ENCODE measurements at regions not wholly inside any gene's neighbourhood (a gene's known extent, or its start where the extent isn't known, plus 50 kb on each side); places are given as distances from the start of the nearest gene placed in this dataset.

DNA sequence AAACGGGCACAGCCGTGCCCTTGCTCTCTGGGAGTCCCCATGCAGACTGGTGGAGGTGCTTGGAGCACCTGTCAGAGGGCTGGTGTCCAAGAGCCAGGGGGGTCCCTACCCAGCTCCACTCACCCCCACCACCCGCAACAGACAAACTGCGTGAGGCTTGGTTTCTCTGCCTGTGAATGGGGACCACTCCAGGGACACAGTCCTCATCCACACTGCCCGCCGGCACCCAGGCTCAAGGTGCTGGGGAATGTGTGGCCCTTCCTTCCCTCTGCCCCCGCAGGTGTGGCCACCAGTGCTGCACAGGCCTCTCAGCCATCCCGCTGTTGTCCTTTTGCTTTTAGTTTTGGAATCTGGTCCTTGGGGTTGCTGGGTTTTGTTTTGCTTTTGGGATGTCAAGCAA is 136.5 kb upstream of the ZNF236 start:
- no peak for DNase-seq (ENCODE audit: low spot score)

DNA sequence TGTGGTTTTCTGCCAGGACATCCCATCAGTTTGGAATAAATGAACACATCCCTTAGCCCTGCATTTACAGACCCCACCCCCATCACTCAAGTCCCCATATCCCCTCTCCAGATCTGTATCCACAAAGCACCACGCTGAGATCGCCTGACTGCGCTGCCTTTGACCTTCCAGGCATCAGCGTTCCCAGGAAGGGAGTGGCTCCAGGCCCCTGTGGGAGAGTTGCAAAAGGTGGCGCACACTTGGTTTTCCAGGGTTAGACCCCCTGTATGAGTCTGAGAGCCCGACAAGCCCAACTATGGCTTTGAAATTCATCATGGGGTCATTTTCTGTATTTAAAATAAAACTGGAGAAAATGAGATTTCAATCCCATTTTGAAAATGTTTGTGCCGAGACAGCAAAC is 137.0 kb upstream of the ZNF236 start:
- no peak for DNase-seq (ENCODE audit: low spot score)

DNA sequence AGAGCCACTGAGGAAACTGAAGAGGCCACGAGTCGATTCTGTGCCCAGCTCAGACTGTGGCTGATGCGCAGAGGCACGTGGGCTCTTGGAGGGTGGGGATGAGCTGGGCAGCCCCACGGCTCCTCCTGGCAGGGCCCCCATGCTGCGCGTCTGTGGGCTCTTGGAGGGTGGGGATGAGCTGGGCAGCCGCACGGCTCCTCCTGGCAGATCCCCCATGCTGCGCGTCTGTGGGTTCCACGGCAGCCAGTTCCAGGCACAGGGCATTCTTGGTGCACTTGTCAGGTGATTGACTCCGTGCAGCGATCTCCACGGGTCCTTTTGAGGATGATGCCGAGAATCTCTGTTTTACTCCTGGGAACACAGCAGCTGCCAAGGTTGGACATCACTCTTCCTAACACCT is 138.1 kb upstream of the ZNF236 start:
- DNase-seq (ENCODE audit: low spot score): no peak

DNA sequence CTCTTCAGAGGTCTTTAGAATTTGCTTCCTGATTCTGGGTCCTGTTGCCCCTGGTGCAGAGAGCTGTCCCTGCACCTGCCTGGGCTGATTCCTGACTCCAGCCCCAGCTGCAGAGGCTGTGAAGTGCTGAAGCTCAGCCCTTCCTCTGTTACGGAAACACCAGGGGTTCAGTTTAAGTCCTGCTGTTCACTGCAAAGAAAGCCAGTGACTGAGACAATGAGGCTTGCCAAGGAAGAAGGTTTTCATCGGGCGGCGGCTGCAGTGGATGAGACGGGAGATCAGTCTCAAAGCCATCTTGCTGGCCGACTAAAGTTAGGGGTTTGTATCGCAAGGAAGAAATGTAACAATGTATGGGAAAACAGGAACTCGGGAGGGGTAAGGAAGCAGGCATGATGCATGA is 142.4 kb upstream of the ZNF236 start:
- no peak for DNase-seq (ENCODE audit: low spot score)

DNA sequence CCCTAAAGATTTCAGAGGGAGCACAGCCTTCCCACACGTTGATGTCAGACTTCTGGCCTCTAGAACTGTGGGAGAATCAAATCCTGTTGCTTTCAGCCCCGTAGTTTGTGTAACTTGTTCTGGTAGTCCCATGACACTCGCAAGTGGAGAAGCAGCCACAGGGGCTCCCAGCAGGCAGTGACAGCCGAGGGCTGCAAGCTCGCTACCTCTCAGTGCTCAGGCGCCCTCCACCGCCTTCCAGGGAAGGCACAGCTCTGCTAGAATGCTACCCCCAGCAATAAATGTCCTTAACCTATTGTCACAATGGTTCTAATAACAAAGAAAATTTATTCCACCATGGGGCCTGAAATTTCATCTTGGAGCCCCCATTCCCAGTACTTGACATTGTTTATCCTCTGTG is 143.1 kb upstream of the ZNF236 start:
- DNase-seq (ENCODE audit: low spot score): no peak

DNA sequence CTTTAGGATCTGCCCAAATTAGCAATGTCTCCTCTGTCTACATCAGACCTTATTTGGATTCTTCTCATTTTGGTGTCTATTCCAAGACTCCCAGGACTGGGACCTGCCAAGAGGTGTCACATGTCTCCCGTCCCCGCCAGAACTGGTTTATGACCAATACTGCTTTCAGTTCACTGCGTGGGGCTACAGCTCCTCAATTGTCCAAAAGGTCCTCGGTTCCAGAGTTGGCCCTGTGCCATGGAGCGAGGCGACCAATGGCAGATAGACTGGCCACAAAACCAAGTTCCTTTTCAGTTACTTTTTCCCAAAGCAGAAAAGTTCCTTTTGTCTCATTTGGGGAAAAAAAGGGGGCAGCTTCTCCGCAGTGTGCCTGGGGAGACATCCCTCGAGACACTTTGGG is 144.1 kb upstream of the ZNF236 start:
- no peak for DNase-seq (ENCODE audit: low spot score)

DNA sequence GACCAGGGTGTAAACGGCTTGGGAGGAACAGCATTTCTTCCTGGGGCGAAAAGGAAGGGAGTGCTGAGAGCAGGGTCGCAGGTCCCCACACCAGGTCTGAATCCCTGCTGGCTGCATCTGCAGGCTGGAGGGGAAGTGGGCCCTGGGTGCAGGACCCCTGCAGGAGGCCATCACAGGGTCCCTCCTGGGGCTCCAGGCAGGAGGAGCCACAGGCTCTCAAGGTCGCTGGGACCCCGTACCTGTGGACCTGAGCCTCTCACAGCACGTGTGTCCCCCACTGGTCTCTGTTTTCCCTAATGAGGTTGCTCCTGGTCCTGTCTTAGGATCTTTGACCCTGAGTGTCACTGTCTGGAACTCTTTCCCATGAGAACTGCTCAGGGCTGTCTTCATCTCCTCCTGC is 147.8 kb upstream of the ZNF236 start:
- DNase-seq (ENCODE audit: low spot score): no peak

DNA sequence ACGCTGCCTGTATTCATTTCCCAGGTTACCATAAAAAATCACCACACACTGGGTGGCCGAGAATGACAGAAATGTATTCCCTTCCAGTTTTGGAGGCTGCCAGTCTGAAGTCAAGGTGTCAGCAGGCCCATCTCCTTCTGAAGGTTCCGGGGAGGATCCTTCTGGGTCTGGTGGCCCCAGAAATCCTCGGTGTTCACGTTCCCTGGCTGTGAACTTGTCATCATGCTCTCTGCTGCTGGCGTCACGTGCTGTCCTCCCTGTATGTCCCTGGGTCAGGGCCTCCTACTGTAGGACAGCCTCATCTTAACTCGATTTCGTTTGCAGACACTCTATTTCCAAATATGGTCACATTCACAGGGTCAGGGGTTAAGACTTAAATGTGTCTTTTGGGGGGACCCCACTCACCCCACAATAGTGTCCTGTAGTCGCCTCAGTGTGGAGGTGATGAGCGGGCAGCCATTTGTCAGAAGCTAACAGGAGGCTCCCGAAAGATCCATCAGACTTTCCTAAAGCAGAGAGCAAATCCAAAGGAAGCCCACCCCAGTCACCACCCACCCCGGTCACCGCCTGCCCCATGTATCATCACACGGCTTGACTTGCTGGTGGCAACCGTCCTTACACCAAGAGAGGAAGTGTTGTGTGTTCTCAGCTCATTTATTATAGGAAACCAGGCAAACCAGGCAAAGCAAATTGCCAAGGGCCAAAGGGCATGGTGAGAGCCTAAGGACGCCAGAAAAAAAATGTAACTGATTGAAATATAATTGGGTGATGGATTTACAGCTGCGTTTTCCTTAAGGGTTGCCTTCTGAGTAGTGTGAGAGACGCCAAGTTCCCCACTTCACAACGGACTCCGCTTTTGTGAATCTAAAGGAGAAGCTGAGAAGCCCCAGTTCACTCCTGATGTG is 148.8 kb upstream of the ZNF236 start:
- no peak for DNase-seq (ENCODE audit: low spot score)

DNA sequence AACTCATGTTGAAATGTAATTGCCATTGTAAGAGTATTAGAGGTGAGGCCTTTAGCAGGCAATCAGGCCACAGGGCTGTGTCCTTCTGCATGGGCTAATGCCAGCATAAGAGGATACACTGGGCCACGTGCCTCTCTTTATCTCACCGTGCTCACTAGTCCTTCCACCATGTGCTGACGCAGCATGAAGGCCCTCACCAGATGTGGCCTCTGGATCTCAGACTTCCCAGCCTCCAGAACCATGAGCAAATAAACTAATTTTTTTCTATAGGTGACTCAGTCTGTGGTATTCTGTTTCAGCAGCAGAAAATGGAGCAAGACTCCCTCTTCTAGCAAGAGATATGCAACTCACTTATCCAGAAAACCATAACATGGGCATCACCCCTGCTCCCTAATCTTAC is 149.7 kb upstream of the ZNF236 start:
- DNase-seq (ENCODE audit: low spot score): no peak

DNA sequence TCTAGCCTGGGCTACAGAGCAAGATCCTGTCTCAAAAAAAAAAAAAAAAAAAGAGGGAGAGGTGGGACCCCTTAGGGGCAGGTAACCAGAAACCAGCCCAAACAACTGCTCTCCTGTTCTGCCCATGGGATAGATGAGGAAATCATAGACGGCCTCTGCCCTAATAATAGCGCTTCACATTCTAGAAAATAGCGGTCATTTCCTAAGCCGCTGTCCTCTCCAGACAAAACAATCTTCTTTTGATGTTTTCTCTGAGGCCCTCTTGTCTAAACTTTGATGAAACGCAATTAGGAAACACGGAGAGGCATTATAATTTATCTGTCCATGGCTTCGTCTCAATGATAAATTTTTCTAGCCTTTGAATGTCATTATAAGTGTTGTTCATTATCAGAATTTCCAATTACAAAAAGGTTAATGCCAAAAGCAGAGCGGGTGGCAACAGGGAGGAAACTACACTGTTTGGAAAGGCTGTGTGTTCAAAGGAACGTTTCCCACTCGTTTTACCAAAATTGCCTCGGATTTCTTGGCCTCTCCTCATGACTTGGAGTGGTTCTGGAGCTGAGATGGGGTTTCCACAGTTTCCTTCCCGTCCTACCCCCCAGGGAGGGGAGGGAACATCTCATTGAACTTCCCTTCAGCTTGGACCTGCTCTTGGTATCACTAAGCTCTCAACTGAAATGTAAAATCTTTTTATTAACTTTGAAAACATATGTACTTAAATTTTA is 151.6 kb upstream of the ZNF236 start:
- DNase-seq (ENCODE audit: low spot score): no peak

DNA sequence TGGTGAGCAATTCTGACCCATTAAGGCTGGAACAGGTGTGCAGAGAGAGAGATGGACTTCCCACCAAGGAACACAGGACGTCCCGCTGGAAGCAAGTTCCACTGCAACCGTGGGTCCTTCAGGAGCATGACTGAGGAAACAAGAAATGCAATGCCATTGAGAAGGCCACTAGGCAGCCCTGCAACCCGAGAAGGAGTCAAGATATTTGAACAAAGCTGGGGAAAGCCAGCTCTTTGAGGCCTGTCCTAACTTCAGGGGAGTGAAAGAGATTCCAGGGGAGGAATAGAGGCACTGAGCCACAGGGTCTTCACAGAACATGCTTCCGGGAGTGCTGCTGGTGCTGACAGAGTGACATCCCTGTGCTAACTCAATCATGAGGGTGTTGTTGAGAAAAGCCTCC is 153.8 kb upstream of the ZNF236 start:
- DNase-seq (ENCODE audit: low spot score): no peak

DNA sequence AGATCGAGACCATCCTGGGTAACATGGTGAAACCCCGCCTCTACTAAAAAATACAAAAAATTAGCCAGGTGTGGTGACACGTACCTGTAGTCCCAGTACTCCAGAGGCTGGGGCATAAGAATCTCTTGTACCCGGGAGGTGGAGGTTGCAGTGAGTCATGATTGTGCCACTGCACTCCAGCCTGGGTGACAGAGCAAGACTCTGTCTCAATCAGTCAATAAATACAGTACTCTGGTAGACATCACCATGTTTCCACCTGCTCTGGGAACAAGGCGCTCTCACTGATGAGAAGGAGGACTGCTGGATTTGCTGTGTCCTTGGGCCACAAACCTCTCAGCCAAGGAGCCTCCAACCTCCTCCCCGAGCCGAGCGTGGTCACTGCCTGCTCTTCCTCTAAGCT is 154.2 kb upstream of the ZNF236 start:
- DNase-seq (ENCODE audit: low spot score): no peak

DNA sequence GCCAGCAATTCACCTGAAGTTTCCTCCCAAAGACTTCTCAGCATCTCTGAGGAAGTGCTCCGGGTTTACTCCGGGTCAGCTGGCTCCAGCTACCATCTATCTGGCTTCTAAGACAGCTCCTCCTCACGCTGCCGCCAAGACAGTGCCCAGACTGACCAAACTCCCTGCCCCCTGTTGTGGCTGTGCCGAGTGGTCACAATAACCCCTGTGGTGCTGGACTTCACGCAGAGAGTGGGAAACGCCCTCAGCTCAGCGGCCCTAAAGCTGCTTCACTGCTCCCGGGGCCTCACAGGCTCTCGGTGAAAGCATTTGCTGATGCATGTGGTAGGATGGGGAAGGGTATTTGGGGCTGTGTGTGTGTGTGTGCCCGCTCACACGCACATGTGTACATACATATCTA is 154.8 kb upstream of the ZNF236 start:
- no peak for DNase-seq (ENCODE audit: low spot score)

DNA sequence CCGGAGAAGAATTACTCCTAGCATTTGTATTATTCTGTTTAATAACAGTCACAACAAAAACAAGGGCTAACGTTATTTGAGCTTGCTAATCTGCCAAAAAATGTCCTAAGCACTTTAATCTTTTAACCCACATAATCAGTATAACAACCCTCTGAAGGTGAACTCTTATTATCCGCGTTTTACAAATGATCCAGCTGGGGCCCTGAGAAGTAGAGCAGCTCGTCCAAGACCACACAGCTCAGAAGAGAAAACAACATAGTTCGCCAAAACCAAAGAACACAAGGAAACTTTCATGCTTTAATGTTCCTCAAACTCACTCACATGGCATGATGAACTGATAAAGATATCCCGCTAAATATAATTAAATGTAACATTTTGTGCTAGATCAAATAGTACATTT is 159.7 kb upstream of the ZNF236 start:
- no peak for DNase-seq (ENCODE audit: low spot score)

DNA sequence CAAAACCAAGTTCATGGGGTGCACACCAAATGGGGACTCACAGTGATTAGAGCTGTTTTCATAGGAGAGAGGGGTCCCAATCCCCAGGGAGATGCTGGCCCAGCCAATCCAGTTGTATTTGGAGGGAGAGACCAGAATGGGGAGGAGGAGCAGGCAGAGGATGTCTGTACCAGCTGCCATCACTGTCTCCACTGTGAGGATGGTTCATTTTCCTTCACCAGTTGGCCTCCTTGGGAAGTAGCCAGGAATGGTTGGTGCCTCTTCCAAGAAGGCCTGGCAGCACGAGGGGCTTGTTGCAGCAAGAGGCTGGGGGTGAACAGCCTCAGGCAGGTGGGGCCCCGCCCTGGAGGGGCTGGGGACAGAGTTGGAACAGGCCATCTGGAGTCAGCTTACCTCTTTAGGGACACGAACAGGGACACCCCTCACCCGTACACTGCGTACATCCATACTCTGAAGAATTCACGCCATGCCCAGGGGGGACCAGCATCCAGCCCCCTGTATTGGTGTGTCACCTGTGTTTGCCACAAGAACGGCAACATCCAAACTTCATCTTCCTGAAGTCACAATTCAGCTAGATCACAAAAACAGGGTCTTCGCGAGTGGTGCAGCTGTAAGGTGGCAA is 161.7 kb upstream of the ZNF236 start:
- DNase-seq (ENCODE audit: low spot score): no peak

DNA sequence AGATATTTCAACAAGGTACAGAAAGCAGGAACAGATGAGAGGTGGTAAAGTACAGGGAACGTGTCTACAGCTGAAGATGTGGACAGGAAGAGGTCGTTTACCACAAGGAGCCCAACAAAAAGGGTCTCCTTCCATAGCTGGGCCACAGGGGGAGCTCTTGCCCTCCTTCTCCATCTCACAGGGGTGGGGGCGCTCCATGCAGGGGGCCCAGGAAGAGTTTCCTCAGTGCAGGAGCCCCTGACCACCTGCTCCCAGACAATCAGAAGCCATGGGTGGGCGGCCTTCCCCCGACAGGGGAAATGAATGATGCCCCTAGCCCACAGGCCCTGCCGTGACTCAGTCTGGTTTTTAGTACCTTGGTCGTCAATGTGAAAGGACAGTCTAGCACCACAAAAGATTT is 163.6 kb upstream of the ZNF516 start:
- no peak for DNase-seq (ENCODE audit: low spot score)

DNA sequence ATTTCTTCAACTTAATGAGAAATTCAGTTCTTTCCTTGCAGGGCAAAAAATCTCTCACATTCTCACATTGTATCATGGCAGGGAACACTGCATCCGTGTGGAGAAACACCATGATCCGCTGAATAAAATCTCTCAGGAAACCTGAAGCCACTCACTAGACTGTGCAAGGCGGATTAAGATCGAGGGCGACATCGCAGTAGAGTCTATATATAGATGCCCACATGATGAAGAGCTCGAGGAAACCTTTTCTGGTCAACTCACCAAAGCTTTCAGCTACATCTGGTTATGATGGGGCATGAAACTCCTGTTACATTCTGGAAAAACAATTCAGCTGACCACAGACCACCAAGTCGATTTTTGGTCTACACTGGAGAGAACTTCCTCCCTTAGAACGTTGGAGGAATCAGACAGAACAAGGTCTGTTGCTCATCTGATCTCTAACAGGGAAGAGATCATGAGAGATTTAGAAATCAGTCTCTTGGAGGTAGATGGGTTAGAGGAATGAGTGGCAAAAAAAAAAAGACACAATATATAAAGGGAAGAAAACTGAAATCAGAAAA is 162.9 kb upstream of the ZNF516 start:
- no peak for DNase-seq (ENCODE audit: low spot score)

DNA sequence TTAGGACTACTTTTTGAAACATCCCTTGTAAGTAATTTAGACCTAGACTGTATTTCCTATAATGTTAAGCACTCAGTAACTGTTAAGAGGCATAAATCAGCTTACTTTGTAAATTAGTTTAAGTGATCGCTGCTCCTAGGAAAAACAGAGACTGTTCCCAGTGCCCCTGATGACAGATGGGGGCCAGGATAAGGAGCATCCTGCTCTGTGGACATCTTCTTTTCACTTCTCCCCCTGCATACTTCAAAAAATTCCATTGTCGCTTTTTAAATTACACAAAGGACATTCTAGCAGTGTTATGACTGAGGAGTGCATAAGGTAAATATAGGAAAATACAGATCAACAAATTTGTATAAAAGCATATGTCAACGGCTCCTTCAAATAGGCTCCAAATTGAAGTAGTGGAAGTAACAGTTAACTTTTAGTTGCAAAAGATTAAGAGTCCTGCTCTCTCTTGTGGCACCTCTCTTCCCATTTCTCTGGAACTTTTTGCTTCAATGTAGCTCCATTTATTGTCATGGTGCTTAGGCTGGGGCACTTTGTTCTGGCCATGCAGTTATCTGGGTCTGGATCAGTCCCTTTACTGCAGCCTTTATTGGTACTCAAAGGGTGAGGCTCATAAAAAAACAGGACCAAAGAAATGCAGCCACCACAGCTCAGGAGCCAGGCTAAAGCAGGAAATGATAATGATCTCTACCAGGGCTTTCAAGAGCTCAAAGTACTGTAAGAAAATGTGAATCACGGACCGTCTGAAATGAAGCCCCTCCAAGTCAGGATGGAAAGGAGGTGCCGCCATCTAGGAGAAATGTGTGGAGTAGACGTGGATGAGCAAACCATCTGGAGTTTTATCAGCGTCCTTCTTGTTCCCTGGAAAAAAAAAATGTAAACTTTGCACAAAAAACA is 162.1 kb upstream of the ZNF516 start:
- no peak for DNase-seq (ENCODE audit: low spot score)

DNA sequence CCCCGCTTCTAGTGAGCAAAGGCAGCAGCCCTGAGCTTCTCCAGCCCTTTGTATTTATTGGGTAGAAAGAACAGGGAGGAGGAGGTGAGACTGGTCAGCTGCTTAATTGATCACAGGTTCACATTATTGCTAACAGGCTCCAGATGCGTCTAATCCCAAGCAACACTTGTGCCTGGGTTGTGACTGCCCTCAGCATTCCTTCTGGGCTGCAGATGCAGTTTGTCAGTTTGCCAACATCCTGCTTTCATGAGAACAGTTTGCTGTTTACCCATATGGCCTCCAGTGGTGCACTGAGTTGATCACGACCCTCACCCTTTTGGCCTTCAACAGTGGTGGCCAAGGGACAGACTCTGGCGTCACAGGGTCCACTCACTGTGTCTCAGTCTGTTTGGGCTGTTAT is 159.5 kb upstream of the ZNF516 start:
- no peak for DNase-seq (ENCODE audit: low spot score)

DNA sequence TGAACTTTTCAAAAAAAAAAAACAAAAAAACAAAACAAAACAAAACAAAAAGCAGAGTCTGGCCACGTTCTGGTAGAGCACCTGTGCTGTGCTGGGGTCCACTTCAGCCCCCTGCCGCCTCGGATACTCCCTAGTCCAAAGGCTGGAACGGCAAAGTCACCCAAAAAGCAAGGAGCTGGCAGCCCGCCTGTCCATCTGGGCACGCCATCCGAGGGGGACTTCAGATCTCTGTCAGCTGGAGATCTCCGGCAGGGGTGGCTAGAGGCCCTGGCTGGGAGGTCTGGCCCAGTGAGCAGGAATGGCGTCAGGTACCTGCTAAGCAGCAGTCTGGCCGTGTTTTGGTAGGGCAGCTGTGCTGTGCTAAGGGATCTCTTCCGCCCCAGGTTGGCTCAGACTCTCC is 152.3 kb upstream of the ZNF516 start:
- no peak for DNase-seq (ENCODE audit: low spot score)

DNA sequence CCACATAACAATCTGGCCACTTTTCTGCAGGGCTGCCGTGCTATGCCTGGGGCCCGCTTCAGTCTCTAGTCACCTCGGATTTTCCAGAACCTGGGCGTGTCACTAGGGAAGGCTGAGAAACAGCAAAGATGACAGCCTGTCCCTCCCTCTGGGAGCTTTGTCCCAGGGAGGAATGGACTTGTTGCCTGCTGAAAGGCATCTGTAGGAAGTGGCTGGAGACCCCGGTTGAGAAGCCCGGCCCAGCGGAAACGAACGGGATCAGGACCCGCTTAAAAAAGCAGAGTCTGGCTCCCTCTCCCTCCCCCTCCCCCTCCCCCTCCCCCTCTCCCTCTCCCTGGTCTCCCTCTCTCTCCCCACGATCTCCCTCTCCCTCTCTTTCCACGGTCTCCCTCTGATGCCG is 149.5 kb upstream of the ZNF516 start:
- no peak for DNase-seq (ENCODE audit: low spot score)

DNA sequence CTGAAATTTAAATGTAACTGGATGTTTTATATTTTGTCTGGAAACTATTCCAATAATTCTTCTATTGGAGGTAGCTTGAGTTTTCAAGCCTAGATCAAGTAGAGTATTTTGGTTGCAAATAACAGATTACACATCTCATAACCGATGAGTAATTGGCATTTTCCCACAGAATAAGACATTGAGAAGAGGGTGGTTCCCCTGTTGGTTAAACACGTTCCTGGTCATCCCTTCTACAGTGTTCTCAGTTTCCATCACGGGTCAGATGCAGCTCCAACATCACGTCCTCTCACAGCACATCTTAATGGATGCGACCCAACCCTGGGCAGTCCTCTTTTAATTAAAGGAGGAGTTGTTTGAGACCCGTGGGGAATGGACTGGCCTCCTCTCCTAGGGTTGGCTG is 149.0 kb upstream of the ZNF516 start:
- DNase-seq (ENCODE audit: low spot score): no peak
